OCI-LY3 (cell line): ENCODE measurements at regions not wholly inside any gene's neighbourhood (a gene's known extent, or its start where the extent isn't known, plus 50 kb on each side); places are given as distances from the start of the nearest gene placed in this dataset.

Experiments used
- EZH2phosphoT487 ChIP-seq: fragments of 200-600 bp; shearing (Covaris generic); IDR thresholded peaks from 2 replicates; pipeline ENCODE4 v1.6.1; 2018; ENCODE audit warnings: antibody characterized with exemption, mixed run types, low read depth
- TF ChIP-seq, protein P1 (sequence below): fragments of 200-600, 300-600 bp; sonication (generic); IDR thresholded peaks from 2 replicates; pipeline ENCODE4 v1.5.1; 2014; ENCODE audit warnings: antibody characterized with exemption, low read length, low read depth

- TF ChIP-seq, protein P1, sequence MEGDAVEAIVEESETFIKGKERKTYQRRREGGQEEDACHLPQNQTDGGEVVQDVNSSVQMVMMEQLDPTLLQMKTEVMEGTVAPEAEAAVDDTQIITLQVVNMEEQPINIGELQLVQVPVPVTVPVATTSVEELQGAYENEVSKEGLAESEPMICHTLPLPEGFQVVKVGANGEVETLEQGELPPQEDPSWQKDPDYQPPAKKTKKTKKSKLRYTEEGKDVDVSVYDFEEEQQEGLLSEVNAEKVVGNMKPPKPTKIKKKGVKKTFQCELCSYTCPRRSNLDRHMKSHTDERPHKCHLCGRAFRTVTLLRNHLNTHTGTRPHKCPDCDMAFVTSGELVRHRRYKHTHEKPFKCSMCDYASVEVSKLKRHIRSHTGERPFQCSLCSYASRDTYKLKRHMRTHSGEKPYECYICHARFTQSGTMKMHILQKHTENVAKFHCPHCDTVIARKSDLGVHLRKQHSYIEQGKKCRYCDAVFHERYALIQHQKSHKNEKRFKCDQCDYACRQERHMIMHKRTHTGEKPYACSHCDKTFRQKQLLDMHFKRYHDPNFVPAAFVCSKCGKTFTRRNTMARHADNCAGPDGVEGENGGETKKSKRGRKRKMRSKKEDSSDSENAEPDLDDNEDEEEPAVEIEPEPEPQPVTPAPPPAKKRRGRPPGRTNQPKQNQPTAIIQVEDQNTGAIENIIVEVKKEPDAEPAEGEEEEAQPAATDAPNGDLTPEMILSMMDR, result no peak
- TF ChIP-seq EZH2phosphoT487, result no peak
Measured at GRCh38 chr4:18180122-18180521, 158.6 kb upstream of the LCORL start.
